ENCODE measurements at regions not wholly inside any gene's neighbourhood (a gene's known extent, or its start where the extent isn't known, plus 50 kb on each side); places are given as distances from the start of the nearest gene placed in this dataset.

DNA sequence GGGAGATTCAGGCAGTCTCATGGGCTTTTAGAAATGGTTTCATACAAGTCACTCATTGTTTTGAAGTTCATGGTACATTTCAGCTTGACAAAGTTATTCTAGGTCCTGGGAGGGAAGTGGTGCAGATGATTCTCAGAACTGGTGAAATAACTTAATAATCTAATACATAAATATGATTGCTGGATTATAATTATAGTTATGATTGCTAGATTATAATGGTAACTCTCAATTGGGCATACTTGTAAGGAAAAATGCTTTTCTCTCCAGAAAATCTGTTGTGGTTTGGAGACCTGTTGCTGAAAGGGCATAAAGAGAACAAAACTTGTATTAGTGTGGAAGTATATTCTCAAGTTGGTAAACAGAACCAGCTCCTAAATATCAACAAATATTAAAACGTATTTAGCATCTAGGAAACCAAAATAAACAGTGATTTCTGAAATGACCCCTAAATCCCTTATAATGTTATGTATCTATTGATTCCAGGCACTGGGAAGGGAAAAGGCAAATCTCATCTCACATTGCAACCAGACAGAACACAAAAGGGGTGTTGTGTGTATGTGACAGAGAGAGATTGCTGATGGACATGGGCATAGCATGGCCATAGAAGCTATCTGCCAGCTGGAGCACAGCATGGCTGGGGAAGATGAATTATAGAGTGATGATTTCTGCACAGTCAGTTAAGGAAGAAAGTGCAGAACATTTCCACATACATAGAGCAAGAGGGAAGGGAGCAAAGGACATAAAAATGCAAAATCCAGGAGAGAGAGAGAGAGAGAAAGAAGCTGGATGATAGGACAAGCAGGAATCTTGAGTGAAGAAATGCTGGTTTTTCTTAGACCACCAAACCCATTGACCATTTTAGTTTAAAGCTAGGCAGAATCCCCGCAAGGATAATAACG, 87.1 kb upstream of the FRY start:
- H3K4me1 ChIP-seq (ENCODE audit: insufficient read depth) = peaks cover 15% of the 10 kb centered on the region
- DNase-seq (ENCODE audit: low spot score) = no peak
- no peak overlapping the region for H3K4me2 ChIP-seq
- H3K79me2 ChIP-seq = no peaks in the 10 kb centered on the region
- no peaks in the 10 kb centered on the region for H4K20me1 ChIP-seq (ENCODE audit: insufficient read depth, poor library complexity, severe bottlenecking)
- H2AFZ ChIP-seq = no peak overlapping the region
- H3K36me3 ChIP-seq (replicated peaks; ENCODE audit: insufficient read depth, low read depth) = no peaks in the 10 kb centered on the region
- TF ChIP-seq EZH2 (IDR thresholded peaks at IDR 0.05; ENCODE audit: borderline replicate concordance) = no peak
- TF ChIP-seq, protein P1, sequence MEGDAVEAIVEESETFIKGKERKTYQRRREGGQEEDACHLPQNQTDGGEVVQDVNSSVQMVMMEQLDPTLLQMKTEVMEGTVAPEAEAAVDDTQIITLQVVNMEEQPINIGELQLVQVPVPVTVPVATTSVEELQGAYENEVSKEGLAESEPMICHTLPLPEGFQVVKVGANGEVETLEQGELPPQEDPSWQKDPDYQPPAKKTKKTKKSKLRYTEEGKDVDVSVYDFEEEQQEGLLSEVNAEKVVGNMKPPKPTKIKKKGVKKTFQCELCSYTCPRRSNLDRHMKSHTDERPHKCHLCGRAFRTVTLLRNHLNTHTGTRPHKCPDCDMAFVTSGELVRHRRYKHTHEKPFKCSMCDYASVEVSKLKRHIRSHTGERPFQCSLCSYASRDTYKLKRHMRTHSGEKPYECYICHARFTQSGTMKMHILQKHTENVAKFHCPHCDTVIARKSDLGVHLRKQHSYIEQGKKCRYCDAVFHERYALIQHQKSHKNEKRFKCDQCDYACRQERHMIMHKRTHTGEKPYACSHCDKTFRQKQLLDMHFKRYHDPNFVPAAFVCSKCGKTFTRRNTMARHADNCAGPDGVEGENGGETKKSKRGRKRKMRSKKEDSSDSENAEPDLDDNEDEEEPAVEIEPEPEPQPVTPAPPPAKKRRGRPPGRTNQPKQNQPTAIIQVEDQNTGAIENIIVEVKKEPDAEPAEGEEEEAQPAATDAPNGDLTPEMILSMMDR (IDR thresholded peaks at IDR 0.05; ENCODE audit: poor library complexity) = no peak
- no peak for TF ChIP-seq EZH2phosphoT487 (IDR thresholded peaks at IDR 0.05; ENCODE audit: low read depth, severe bottlenecking, unreplicated experiment)
- H3K27ac ChIP-seq = no peak overlapping the region
- H3K9me2 ChIP-seq (replicated peaks; ENCODE audit: insufficient read depth) = no peaks in the 10 kb centered on the region
- 79% methylated on average over 3 of the region's 3 CpGs for WGBS (ENCODE audit: low lambda C conversion rate, missing lambda C conversion rate)
- no peak overlapping the region for H3K4me3 ChIP-seq
- no peaks in the 10 kb centered on the region for H3K27me3 ChIP-seq
- H3K9me3 ChIP-seq (ENCODE audit: low read depth) = no peaks in the 10 kb centered on the region

- Histone ChIP-seq H2AFZ (no peak overlapping the region), H3K4me3 (no peak overlapping the region), H3K27me3 (no peaks in the 10 kb centered on the region), H4K20me1 (ENCODE audit: insufficient read depth, poor library complexity, severe bottlenecking) (no peaks in the 10 kb centered on the region), H3K79me2 (no peaks in the 10 kb centered on the region), H3K9me2 (replicated peaks; ENCODE audit: insufficient read depth) (no peaks in the 10 kb centered on the region), H3K36me3 (replicated peaks; ENCODE audit: insufficient read depth, low read depth) (no peaks in the 10 kb centered on the region), H3K4me1 (ENCODE audit: insufficient read depth) (peaks cover 15% of the 10 kb centered on the region), H3K4me2 (peak overlapping the region; percentile 65), H3K9me3 (ENCODE audit: low read depth) (no peaks in the 10 kb centered on the region), H3K27ac (no peak overlapping the region)
- TF ChIP-seq, protein P1 (IDR thresholded peaks at IDR 0.05; ENCODE audit: poor library complexity) = no peak
- no peak for TF ChIP-seq EZH2phosphoT487 (IDR thresholded peaks at IDR 0.05; ENCODE audit: low read depth, severe bottlenecking, unreplicated experiment)
- no peak for TF ChIP-seq EZH2 (IDR thresholded peaks at IDR 0.05; ENCODE audit: borderline replicate concordance)
- peak; percentile 48 for DNase-seq (ENCODE audit: low spot score)
- 46% methylated on average over 14 of the region's 14 CpGs for WGBS (ENCODE audit: low lambda C conversion rate, missing lambda C conversion rate)
Observed at GRCh38 chr13:31945202-31945961, 86.2 kb upstream of the FRY start.

DNA sequence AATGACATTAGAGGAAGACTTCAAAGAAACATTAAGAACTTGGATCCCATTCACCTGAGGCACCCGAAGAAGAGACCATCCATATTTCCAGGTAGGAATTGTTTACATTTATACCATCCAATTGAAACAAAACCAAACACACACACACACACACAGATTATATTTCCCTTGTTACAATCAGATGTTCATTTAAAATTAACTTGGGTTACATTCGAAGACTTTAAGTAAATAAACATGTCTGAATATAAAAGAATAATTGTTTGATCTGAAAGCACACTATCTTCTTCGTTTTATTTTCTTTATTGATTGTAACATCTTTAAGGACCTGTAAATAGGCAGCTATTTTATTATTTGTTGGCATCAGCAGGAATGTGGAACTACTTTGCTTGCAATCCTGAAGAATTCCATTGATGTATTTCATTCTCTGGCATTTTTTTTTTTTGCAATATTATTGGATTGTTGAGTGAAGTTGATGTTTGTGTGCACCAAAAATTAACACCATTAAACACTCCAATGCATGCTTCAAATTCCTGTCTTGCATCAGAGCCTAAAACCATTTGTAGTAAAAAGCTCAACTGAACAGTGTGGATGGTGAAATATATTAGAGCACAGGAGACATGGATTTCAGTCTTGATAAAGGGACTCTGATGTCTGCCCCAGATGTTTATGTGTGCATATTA, 85.3 kb upstream of the FRY start:
- peaks cover 15% of the 10 kb centered on the region for H3K4me1 ChIP-seq (ENCODE audit: insufficient read depth)
- no peak overlapping the region for H3K4me3 ChIP-seq
- WGBS (ENCODE audit: low lambda C conversion rate, missing lambda C conversion rate) = 49% methylated on average over 3 of the region's 3 CpGs
- H2AFZ ChIP-seq = no peak overlapping the region
- H3K9me2 ChIP-seq (replicated peaks; ENCODE audit: insufficient read depth) = no peaks in the 10 kb centered on the region
- no peak for DNase-seq (ENCODE audit: low spot score)
- no peaks in the 10 kb centered on the region for H3K36me3 ChIP-seq (replicated peaks; ENCODE audit: insufficient read depth, low read depth)
- no peaks in the 10 kb centered on the region for H4K20me1 ChIP-seq (ENCODE audit: insufficient read depth, poor library complexity, severe bottlenecking)
- no peak overlapping the region for H3K27ac ChIP-seq
- H3K4me2 ChIP-seq = peak overlapping the region; percentile 65
- H3K9me3 ChIP-seq (ENCODE audit: low read depth) = no peaks in the 10 kb centered on the region
- H3K27me3 ChIP-seq = no peaks in the 10 kb centered on the region
- TF ChIP-seq, protein P1 (IDR thresholded peaks at IDR 0.05; ENCODE audit: poor library complexity) = no peak
- TF ChIP-seq EZH2 (IDR thresholded peaks at IDR 0.05; ENCODE audit: borderline replicate concordance) = no peak
- TF ChIP-seq EZH2phosphoT487 (IDR thresholded peaks at IDR 0.05; ENCODE audit: low read depth, severe bottlenecking, unreplicated experiment) = no peak
- H3K79me2 ChIP-seq = no peaks in the 10 kb centered on the region

Data from hepatocyte (in vitro differentiated cells).